Medulla oblongata (tissue), 1 donor: ENCODE measurements at regions not wholly inside any gene's neighbourhood (a gene's known extent, or its start where the extent isn't known, plus 50 kb on each side); places are given as distances from the start of the nearest gene placed in this dataset.
A peak's percentile ranks its signal among the peaks of the same experiment; 100 is the strongest.
"Not testable (repeated sequence)": the region's sequence is repeated elsewhere in the genome, so short reads cannot be mapped to it uniquely, and the experiment has no call there.

Experiments used
- DNase-seq: peaks from one replicate; pipeline ENCODE4 v3.0.0-alpha.2; 2015; ENCODE audit errors: extremely low spot score

- no peak for DNase-seq
Observed at GRCh38 chrX:137198040-137198439, 164.2 kb upstream of the GPR101 start.

- DNase-seq, result no peak
Observed at GRCh38 chrX:137195991-137196390, 162.2 kb upstream of the GPR101 start.

GRCh38 chrX:137195296-137195695 is 161.5 kb upstream of the GPR101 start:
- no peak for DNase-seq

- peak; percentile 35 for DNase-seq
Observed at GRCh38 chrX:137194164-137194563, 160.4 kb upstream of the GPR101 start.

GRCh38 chrX:137187540-137187939 is 153.7 kb upstream of the GPR101 start:
- no peak for DNase-seq

- DNase-seq, result no peak
Observed at GRCh38 chrX:137178392-137178791, 144.6 kb upstream of the GPR101 start.

GRCh38 chrX:137172317-137172948 is 138.6 kb upstream of the GPR101 start:
- no peak for DNase-seq

- DNase-seq, result no peak
Observed at GRCh38 chrX:137171626-137172025, 137.8 kb upstream of the GPR101 start.

GRCh38 chrX:137166591-137166990 is 132.8 kb upstream of the GPR101 start:
- peak; percentile 2 for DNase-seq

- no peak for DNase-seq
Observed at GRCh38 chrX:137164329-137164728, 130.5 kb upstream of the GPR101 start.

- no peak for DNase-seq
Observed at GRCh38 chrX:137151403-137151802, 117.6 kb upstream of the GPR101 start.

- DNase-seq, result no peak
Observed at GRCh38 chrX:137143864-137144263, 110.1 kb upstream of the GPR101 start.

- DNase-seq, result not testable (repeated sequence)
Observed at GRCh38 chrX:137122651-137123050, 88.9 kb upstream of the GPR101 start.

- no peak for DNase-seq
Observed at GRCh38 chrX:137119049-137119448, 85.3 kb upstream of the GPR101 start.

GRCh38 chrX:137118536-137118935 is 84.7 kb upstream of the GPR101 start:
- no peak for DNase-seq

- no peak for DNase-seq
Observed at GRCh38 chrX:137118136-137118535, 84.3 kb upstream of the GPR101 start.

GRCh38 chrX:137107877-137108276 is 74.1 kb upstream of the GPR101 start:
- not testable (repeated sequence) for DNase-seq

- no peak for DNase-seq
Observed at GRCh38 chrX:137101273-137101990, 67.6 kb upstream of the GPR101 start.
